AG09309 (cell line): ENCODE measurements at regions not wholly inside any gene's neighbourhood (a gene's known extent, or its start where the extent isn't known, plus 50 kb on each side); places are given as distances from the start of the nearest gene placed in this dataset.

Experiments used
- DNase-seq: peaks from one replicate; pipeline ENCODE4 v3.0.0-alpha.2; 2010; ENCODE audit warnings: low read depth
- H3K4me3 ChIP-seq: 2 replicates; pipeline ENCODE4 v1.5.1; 2011; ENCODE audit warnings: mild to moderate bottlenecking, low read depth, low read length, moderate library complexity; ENCODE audit not compliant: control insufficient read depth
- CTCF ChIP-seq: IDR thresholded peaks from 2 replicates; pipeline ENCODE4 v1.5.1; 2011; ENCODE audit warnings: mild to moderate bottlenecking, low read depth, low read length, inconsistent platforms; ENCODE audit not compliant: insufficient read depth, control insufficient read depth; ENCODE audit errors: missing control alignments

- TF ChIP-seq CTCF = no peak
- H3K4me3 ChIP-seq = no peak overlapping the region
- DNase-seq = no peak
Observed at GRCh38 chr18:43515481-43515880, 238.2 kb upstream of the SYT4 start.

- TF ChIP-seq CTCF = no peak
- DNase-seq = no peak
- no peak overlapping the region for H3K4me3 ChIP-seq
Observed at GRCh38 chr18:43524260-43524659, 247.0 kb upstream of the SYT4 start.

GRCh38 chr18:43525169-43525568 is 247.9 kb upstream of the SYT4 start:
- no peak for DNase-seq
- no peak overlapping the region for H3K4me3 ChIP-seq
- no peak for TF ChIP-seq CTCF

GRCh38 chr18:43526426-43527145 is 249.3 kb upstream of the SYT4 start:
- no peak for DNase-seq
- no peak for TF ChIP-seq CTCF
- H3K4me3 ChIP-seq = no peak overlapping the region

GRCh38 chr18:43531438-43531837 is 254.1 kb upstream of the SYT4 start:
- DNase-seq = no peak
- no peak overlapping the region for H3K4me3 ChIP-seq
- no peak for TF ChIP-seq CTCF

GRCh38 chr18:43533371-43533770 is 256.1 kb upstream of the SYT4 start:
- no peak for TF ChIP-seq CTCF
- H3K4me3 ChIP-seq = no peak overlapping the region
- no peak for DNase-seq
